Endothelial cell of umbilical vein (primary cell): ENCODE measurements at regions not wholly inside any gene's neighbourhood (a gene's known extent, or its start where the extent isn't known, plus 50 kb on each side); places are given as distances from the start of the nearest gene placed in this dataset.
"Not testable (repeated sequence)": the region's sequence is repeated elsewhere in the genome, so short reads cannot be mapped to it uniquely, and the experiment has no call there.

Experiments
- BruUV-seq: library from RNA; stranded (reverse); fragments of 400-500 nt; replicated peaks from 2 replicates; lab custom pipeline; 2021; lab: Mats Ljungman, UMichigan
- CTCF ChIA-PET: fragments of 300-600, 350-600 bp; sonication (Branson Sonifier 250); formaldehyde crosslinking; loops from one replicate; lab custom pipeline; 2021; ENCODE audit warnings: antibody characterized with exemption, inconsistent platforms; lab: Charles Lee
- POLR2A ChIA-PET: fragments of 300-600, 350-600 bp; sonication (Branson Sonifier 250); formaldehyde crosslinking; loops from one replicate; lab custom pipeline; 2021; ENCODE audit warnings: antibody characterized with exemption, inconsistent platforms; lab: Charles Lee
- DNase-seq: peaks from one replicate; pipeline ENCODE4 v3.0.0-alpha.2; 2011; ENCODE audit warnings: low read depth, low spot score
- FAIRE-seq: peaks from 2 replicates; lab custom pipeline; 2011; peaks lifted over from hg19 to GRCh38; lab: Jason Lieb, UNC
- H2AFZ ChIP-seq: 2 replicates; pipeline ENCODE4 v1.6.0; 2012; ENCODE audit warnings: low read depth, low read length, control low read depth, inconsistent platforms
- H3K27ac ChIP-seq: 2 replicates; pipeline ENCODE4 v1.5.1; 2011; ENCODE audit warnings: low read depth, mild to moderate bottlenecking, control low read depth, low read length, moderate library complexity; ENCODE audit not compliant: insufficient read depth
- H3K27me3 ChIP-seq, 2 experiments: 2 replicates each; pipeline versions ENCODE4 v1.6.0 to v1.6.1; 2011; ENCODE audit warnings: low read length in 2 of 2, mixed read lengths in 1 of 2; ENCODE audit not compliant: control insufficient read depth in 2 of 2, insufficient read depth in 2 of 2
- H3K36me3 ChIP-seq, 2 experiments: 2 replicates in 1 of 2; 3 replicates in 1 of 2; pipeline ENCODE4 v1.5.1; 2011; ENCODE audit warnings: low read length in 2 of 2, mild to moderate bottlenecking in 1 of 2, moderate library complexity in 1 of 2; ENCODE audit not compliant: control insufficient read depth in 2 of 2, insufficient read depth in 2 of 2; ENCODE audit errors: extremely low read depth in 1 of 2
- H3K4me1 ChIP-seq: 3 replicates; pipeline ENCODE4 v1.5.1; 2011; ENCODE audit warnings: mild to moderate bottlenecking, low read length; ENCODE audit not compliant: control insufficient read depth, insufficient read depth; ENCODE audit errors: extremely low read depth
- H3K4me2 ChIP-seq: 2 replicates; pipeline ENCODE4 v1.6.1; 2011; ENCODE audit warnings: low read length, control low read depth, mixed read lengths; ENCODE audit not compliant: insufficient read depth
- H3K4me3 ChIP-seq, 3 experiments: fragments of 200-600 bp in 1 of 3; sonication (generic), shearing (Covaris generic) in 1 of 3; replicated peaks in 1 of 3; 2 replicates each; pipeline ENCODE4 v1.5.1; 2011 to 2016; ENCODE audit warnings: control low read depth in 3 of 3, low read length in 3 of 3, mild to moderate bottlenecking in 2 of 3, inconsistent platforms in 1 of 3, low read depth in 1 of 3, moderate library complexity in 1 of 3; ENCODE audit not compliant: insufficient read depth in 1 of 3
- H3K79me2 ChIP-seq: 2 replicates; pipeline ENCODE4 v1.6.0; 2012; ENCODE audit warnings: low read length, inconsistent platforms; ENCODE audit not compliant: control insufficient read depth, insufficient read depth
- H3K9ac ChIP-seq: replicated peaks from 2 replicates; pipeline ENCODE3; 2011; ENCODE audit warnings: low read length, control low read depth; ENCODE audit not compliant: insufficient read depth; ENCODE audit errors: extremely low read depth
- H3K9me1 ChIP-seq: replicated peaks from 3 replicates; pipeline ENCODE4 v1.6.0; 2011; ENCODE audit warnings: mild to moderate bottlenecking, low read length; ENCODE audit not compliant: control insufficient read depth, insufficient read depth; ENCODE audit errors: extremely low read depth
- H3K9me3 ChIP-seq: replicated peaks from 2 replicates; pipeline ENCODE4 v1.5.1; 2012; ENCODE audit warnings: low read length, inconsistent platforms; ENCODE audit not compliant: control insufficient read depth, insufficient read depth
- H4K20me1 ChIP-seq: replicated peaks from 2 replicates; pipeline ENCODE3; 2011; ENCODE audit warnings: mild to moderate bottlenecking, low read length; ENCODE audit not compliant: control insufficient read depth, insufficient read depth; ENCODE audit errors: extremely low read depth
- CTCF ChIP-seq, 2 donors: IDR thresholded peaks; 1 replicate in 1 of 2; 2 replicates in 1 of 2; pipeline ENCODE4 v1.5.1; 2011; ENCODE audit warnings: low read length in 2 of 2, mild to moderate bottlenecking in 2 of 2, moderate library complexity in 2 of 2, control low read depth in 1 of 2, inconsistent platforms in 1 of 2, low read depth in 1 of 2; ENCODE audit not compliant: insufficient read depth in 1 of 2; ENCODE audit errors: extremely low read depth in 1 of 2
- EZH2 ChIP-seq: IDR thresholded peaks from 2 replicates; pipeline ENCODE4 v1.6.1; 2012; ENCODE audit warnings: borderline replicate concordance, low read depth, mild to moderate bottlenecking, moderate library complexity, low read length, inconsistent platforms; ENCODE audit not compliant: severe bottlenecking
- FOS ChIP-seq: IDR thresholded peaks from 2 replicates; pipeline ENCODE4 v1.6.1; 2011; ENCODE audit warnings: mild to moderate bottlenecking, low read length, moderate library complexity, borderline replicate concordance; ENCODE audit not compliant: insufficient read depth
- GATA2 ChIP-seq: IDR thresholded peaks from 2 replicates; pipeline ENCODE4 v1.7.0; 2011; ENCODE audit warnings: low read depth, mild to moderate bottlenecking, moderate library complexity, mixed read lengths, low read length; ENCODE audit not compliant: insufficient read length, insufficient read depth
- JUN ChIP-seq: IDR thresholded peaks from 2 replicates; pipeline ENCODE4 v1.6.1; 2011; ENCODE audit warnings: borderline replicate concordance, low read depth; ENCODE audit not compliant: insufficient read length, insufficient read depth
- MAX ChIP-seq: IDR thresholded peaks from 2 replicates; pipeline ENCODE4 v1.6.1; 2011; ENCODE audit not compliant: insufficient read depth, insufficient read length
- MYC ChIP-seq: IDR thresholded peaks from one replicate; pipeline ENCODE4 v1.6.1; 2011; ENCODE audit warnings: mild to moderate bottlenecking, low read depth, low read length
- POLR2A ChIP-seq: IDR thresholded peaks from 2 replicates; pipeline ENCODE4 v1.6.1; 2012; ENCODE audit warnings: low read depth, mild to moderate bottlenecking, control low read depth, low read length
- POLR2AphosphoS5 ChIP-seq: IDR thresholded peaks from 2 replicates; pipeline ENCODE4 v1.6.1; 2012; ENCODE audit warnings: low read depth, mild to moderate bottlenecking, control low read depth, low read length, moderate library complexity; ENCODE audit not compliant: insufficient read depth
- dilution Hi-C: fragments of 300-500 bp; cut with MboI; formaldehyde crosslinking; loops from one replicate; pipeline ENCODE4 v1.15.0; 2019; ENCODE audit warnings: low sequenced_read_pairs; ENCODE audit not compliant: extremely low pct_ligation_motif_present
- intact Hi-C: fragments of 100-400 bp; cut with micrococcal nuclease; formaldehyde crosslinking; loops from one replicate; pipeline ENCODE4 v1.10.0; 2022

GRCh38 chr6:37091586-37091985 is 78.4 kb upstream of the PIM1 start:
- intact Hi-C loops, H3K9ac ChIP-seq, H3K4me2 ChIP-seq, BruUV-seq, POLR2A ChIA-PET, DNase-seq, H4K20me1 ChIP-seq, H3K9me1 ChIP-seq, dilution Hi-C loops, H3K9me3 ChIP-seq, FAIRE-seq, H2AFZ ChIP-seq, H3K79me2 ChIP-seq, H3K27me3 ChIP-seq, H3K4me1 ChIP-seq, H3K36me3 ChIP-seq, H3K4me3 ChIP-seq, H3K27ac ChIP-seq: not testable (repeated sequence)
- CTCF ChIA-PET = interaction anchor here (0.7 kb wide), 1 partner anchor 11 kb away, joined by 3 read pairs; no protein-coding TSS in a partner anchor

- Histone ChIP-seq H4K20me1 (no peaks in the 10 kb centered on the region), H3K9ac (no peak overlapping the region), H3K79me2 (no peaks in the 10 kb centered on the region), H3K4me3 (no peak overlapping the region), H3K27me3 (no peaks in the 10 kb centered on the region), H3K9me1 (no peaks in the 10 kb centered on the region), H3K9me3 (no peaks in the 10 kb centered on the region), H2AFZ (no peak overlapping the region), H3K4me2 (no peak overlapping the region), H3K27ac (no peak overlapping the region), H3K4me1 (no peaks in the 10 kb centered on the region), H3K36me3 (no peaks in the 10 kb centered on the region)
- CTCF ChIA-PET = no interaction called here
- POLR2A ChIA-PET = no interaction called here
- TF ChIP-seq POLR2AphosphoS5 (no peak), JUN (no peak), MYC (no peak), EZH2 (no peak), FOS (no peak), CTCF (IDR thresholded peaks at IDR 0.05; ENCODE audit: extremely low read depth in 1 of 2, insufficient read depth in 1 of 2, low read depth in 1 of 2, low read length in 2 of 2) (no peak), POLR2A (no peak), MAX (no peak), GATA2 (no peak)
- BruUV-seq = no TSS peak
- dilution Hi-C loops = no loop called here
- DNase-seq = no peak
- intact Hi-C loops = no loop called here
- FAIRE-seq = no peak
These were observed 76.8 kb upstream of the PIM1 start for GRCh38 chr6:37092923-37093727.
